ENCODE measurements at regions not wholly inside any gene's neighbourhood (a gene's known extent, or its start where the extent isn't known, plus 50 kb on each side); places are given as distances from the start of the nearest gene placed in this dataset.

DNA sequence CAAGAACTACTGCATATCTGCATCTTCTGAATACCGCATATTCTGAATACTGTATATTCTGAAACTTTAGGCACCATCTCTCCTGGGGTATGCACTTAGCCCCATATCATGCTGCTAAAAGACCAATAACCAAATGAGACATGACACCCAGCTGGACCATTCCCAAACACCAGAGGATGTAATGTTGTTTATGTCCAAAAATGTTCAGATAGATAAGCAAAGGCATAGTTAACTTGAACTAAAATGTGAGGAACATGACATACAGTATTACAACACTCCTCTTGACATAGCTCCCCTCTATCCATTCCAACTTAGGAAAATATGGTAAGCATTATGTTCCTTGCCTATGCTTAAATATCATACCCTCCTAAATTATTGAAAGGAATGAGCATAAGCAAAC lies 127.3 kb downstream of the TENT5A start:
- H3K9me3 ChIP-seq (ENCODE audit: control insufficient read depth in 2 of 3, insufficient read depth in 1 of 3, low read length in 3 of 3) = peaks cover 0 to 2% (median 0%) of the 10 kb centered on the region in 3 donors
- intact Hi-C loops (cut with DNase I) = no loop called here
- DNase-seq (no peak), FAIRE-seq (no peak)
- no peak overlapping the region for H3K9ac ChIP-seq (ENCODE audit: low read length in 3 of 3)
- no peak overlapping the region for H3K4me3 ChIP-seq (ENCODE audit: low read length in 3 of 3)
- TF ChIP-seq, protein P1, sequence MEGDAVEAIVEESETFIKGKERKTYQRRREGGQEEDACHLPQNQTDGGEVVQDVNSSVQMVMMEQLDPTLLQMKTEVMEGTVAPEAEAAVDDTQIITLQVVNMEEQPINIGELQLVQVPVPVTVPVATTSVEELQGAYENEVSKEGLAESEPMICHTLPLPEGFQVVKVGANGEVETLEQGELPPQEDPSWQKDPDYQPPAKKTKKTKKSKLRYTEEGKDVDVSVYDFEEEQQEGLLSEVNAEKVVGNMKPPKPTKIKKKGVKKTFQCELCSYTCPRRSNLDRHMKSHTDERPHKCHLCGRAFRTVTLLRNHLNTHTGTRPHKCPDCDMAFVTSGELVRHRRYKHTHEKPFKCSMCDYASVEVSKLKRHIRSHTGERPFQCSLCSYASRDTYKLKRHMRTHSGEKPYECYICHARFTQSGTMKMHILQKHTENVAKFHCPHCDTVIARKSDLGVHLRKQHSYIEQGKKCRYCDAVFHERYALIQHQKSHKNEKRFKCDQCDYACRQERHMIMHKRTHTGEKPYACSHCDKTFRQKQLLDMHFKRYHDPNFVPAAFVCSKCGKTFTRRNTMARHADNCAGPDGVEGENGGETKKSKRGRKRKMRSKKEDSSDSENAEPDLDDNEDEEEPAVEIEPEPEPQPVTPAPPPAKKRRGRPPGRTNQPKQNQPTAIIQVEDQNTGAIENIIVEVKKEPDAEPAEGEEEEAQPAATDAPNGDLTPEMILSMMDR (IDR thresholded peaks at IDR 0.05; ENCODE audit: borderline replicate concordance, extremely low read depth, insufficient read depth) = no peak
- no peak overlapping the region for H3K27ac ChIP-seq (ENCODE audit: low read depth in 2 of 2, low read length in 2 of 2)
- H3K4me1 ChIP-seq (ENCODE audit: control insufficient read depth in 2 of 3, insufficient read depth in 2 of 3, low read depth in 1 of 3, low read length in 3 of 3) = no peaks in the 10 kb centered on the region
- no peaks in the 10 kb centered on the region for H3K36me3 ChIP-seq (ENCODE audit: control insufficient read depth in 2 of 3, insufficient read depth in 3 of 3, low read length in 3 of 3)
- no peaks in the 10 kb centered on the region for H3K27me3 ChIP-seq (ENCODE audit: control insufficient read depth, insufficient read depth, low read length)

DNA sequence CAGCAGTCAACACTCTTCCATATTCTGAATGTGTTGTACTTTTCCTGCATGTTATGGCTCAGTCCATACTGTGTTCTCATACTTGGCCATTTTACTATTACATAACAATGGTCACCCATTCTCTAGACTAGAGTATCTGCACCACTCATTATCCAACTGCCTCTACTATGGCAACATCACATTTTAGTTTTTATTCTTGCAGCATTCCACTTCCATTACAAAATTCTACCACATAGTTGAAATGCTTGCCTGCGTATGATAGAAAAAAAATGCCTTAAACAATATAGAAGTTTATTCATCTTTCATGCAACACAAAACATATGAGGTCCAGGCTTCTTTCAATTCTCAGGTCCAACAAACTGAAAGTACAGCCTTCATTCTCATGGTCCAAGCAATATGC lies 128.0 kb downstream of the TENT5A start:
- no peak for FAIRE-seq
- TF ChIP-seq, protein P1 (IDR thresholded peaks at IDR 0.05; ENCODE audit: borderline replicate concordance, extremely low read depth, insufficient read depth) = no peak
- no peaks in the 10 kb centered on the region for H3K4me1 ChIP-seq (ENCODE audit: control insufficient read depth in 2 of 3, insufficient read depth in 2 of 3, low read depth in 1 of 3, low read length in 3 of 3)
- H3K9ac ChIP-seq (ENCODE audit: low read length in 3 of 3) = no peak overlapping the region
- H3K36me3 ChIP-seq (ENCODE audit: control insufficient read depth in 2 of 3, insufficient read depth in 3 of 3, low read length in 3 of 3) = no peaks in the 10 kb centered on the region
- DNase-seq = no peak
- H3K4me3 ChIP-seq (ENCODE audit: low read length in 3 of 3) = no peak overlapping the region
- intact Hi-C loops (cut with DNase I) = no loop called here
- peaks cover 0 to under 1% (median 0%) of the 10 kb centered on the region in 3 donors for H3K9me3 ChIP-seq (ENCODE audit: control insufficient read depth in 2 of 3, insufficient read depth in 1 of 3, low read length in 3 of 3)
- no peaks in the 10 kb centered on the region for H3K27me3 ChIP-seq (ENCODE audit: control insufficient read depth, insufficient read depth, low read length)
- no peak overlapping the region for H3K27ac ChIP-seq (ENCODE audit: low read depth in 2 of 2, low read length in 2 of 2)

DNA sequence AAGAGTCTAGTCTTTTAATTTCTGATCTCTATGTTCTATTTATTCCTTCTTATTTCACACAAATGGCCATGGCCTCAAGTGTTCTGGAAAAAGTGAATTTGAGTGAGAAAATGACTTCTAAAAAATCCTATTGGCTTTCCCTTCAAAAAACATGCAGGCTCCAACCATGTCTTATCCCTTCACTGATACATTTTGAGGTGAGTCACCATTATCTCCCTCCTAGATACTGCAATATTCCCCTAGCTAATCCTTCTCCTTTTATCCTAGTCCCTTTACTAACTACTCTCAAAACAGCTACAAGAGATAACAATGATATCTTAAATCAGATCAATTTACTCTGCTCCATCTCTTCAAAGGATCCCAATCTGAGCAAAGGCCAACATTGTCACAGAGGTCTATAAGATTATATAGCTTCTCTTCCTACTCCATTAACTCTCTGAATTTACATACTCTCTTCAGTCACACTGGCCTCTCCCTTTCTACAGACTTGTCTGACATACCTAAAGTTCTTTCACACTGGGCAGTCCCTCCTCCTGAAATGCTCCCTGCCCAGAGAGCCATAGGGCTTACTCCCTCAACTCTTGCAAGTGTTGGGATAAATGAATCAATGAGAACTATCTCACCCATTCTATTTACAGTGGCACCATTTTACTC lies 129.2 kb downstream of the TENT5A start:
- no peaks in the 10 kb centered on the region for H3K27me3 ChIP-seq (ENCODE audit: control insufficient read depth, insufficient read depth, low read length)
- FAIRE-seq = no peak

More for the DNA sequence above, 129.2 kb downstream of the TENT5A start:
- Histone ChIP-seq H3K36me3 (ENCODE audit: control insufficient read depth in 2 of 3, insufficient read depth in 3 of 3, low read length in 3 of 3) (no peaks in the 10 kb centered on the region), H3K4me1 (ENCODE audit: control insufficient read depth in 2 of 3, insufficient read depth in 2 of 3, low read depth in 1 of 3, low read length in 3 of 3) (no peaks in the 10 kb centered on the region), H3K27ac (ENCODE audit: low read depth in 2 of 2, low read length in 2 of 2) (no peak overlapping the region), H3K4me3 (ENCODE audit: low read length in 3 of 3) (no peak overlapping the region), H3K9ac (ENCODE audit: low read length in 3 of 3) (no peak overlapping the region), H3K9me3 (ENCODE audit: control insufficient read depth in 2 of 3, insufficient read depth in 1 of 3, low read length in 3 of 3) (no peaks in the 10 kb centered on the region)
- DNase-seq = no peak
- TF ChIP-seq, protein P1 (IDR thresholded peaks at IDR 0.05; ENCODE audit: borderline replicate concordance, extremely low read depth, insufficient read depth) = no peak
- intact Hi-C loops (cut with DNase I) = no loop called here

All from kidney (tissue), 13 donors.